GM12865 (cell line): ENCODE measurements at regions not wholly inside any gene's neighbourhood (a gene's known extent, or its start where the extent isn't known, plus 50 kb on each side); places are given as distances from the start of the nearest gene placed in this dataset.

Experiments used
- DNase-seq: peaks from one replicate; pipeline ENCODE4 v3.0.0; 2010; ENCODE audit warnings: low read depth
- H3K4me3 ChIP-seq: 2 replicates; pipeline ENCODE4 v1.5.1; 2011; ENCODE audit warnings: mild to moderate bottlenecking, low read depth, low read length, control low read depth
- TF ChIP-seq, protein P1 (sequence below): IDR thresholded peaks from 2 replicates; pipeline ENCODE4 v1.5.1; 2011; ENCODE audit warnings: low read length, control low read depth, low read depth, inconsistent platforms; ENCODE audit not compliant: insufficient read depth; ENCODE audit errors: missing control alignments

DNA sequence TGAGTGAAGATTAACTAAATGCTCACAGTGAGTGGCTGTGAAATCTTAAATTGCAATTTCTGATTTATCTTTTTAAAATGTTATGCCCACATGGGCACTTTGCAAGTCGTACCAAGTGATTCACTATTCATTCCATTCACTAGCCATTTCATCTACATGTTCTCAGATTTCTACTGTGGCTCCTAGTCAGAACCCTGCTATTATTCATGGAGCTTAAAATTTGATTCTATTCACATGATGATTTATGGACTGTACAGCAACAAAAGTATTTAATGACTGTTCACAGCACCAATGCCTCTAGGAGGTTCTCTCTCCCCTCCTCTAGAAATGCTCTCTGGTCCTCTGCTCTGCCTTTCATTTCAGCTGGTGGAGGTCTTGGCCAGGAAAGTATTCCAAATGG lies 133.5 kb upstream of the MAP3K7 start:
- TF ChIP-seq, protein P1, sequence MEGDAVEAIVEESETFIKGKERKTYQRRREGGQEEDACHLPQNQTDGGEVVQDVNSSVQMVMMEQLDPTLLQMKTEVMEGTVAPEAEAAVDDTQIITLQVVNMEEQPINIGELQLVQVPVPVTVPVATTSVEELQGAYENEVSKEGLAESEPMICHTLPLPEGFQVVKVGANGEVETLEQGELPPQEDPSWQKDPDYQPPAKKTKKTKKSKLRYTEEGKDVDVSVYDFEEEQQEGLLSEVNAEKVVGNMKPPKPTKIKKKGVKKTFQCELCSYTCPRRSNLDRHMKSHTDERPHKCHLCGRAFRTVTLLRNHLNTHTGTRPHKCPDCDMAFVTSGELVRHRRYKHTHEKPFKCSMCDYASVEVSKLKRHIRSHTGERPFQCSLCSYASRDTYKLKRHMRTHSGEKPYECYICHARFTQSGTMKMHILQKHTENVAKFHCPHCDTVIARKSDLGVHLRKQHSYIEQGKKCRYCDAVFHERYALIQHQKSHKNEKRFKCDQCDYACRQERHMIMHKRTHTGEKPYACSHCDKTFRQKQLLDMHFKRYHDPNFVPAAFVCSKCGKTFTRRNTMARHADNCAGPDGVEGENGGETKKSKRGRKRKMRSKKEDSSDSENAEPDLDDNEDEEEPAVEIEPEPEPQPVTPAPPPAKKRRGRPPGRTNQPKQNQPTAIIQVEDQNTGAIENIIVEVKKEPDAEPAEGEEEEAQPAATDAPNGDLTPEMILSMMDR = no peak
- DNase-seq = no peak
- H3K4me3 ChIP-seq = no peak overlapping the region

DNA sequence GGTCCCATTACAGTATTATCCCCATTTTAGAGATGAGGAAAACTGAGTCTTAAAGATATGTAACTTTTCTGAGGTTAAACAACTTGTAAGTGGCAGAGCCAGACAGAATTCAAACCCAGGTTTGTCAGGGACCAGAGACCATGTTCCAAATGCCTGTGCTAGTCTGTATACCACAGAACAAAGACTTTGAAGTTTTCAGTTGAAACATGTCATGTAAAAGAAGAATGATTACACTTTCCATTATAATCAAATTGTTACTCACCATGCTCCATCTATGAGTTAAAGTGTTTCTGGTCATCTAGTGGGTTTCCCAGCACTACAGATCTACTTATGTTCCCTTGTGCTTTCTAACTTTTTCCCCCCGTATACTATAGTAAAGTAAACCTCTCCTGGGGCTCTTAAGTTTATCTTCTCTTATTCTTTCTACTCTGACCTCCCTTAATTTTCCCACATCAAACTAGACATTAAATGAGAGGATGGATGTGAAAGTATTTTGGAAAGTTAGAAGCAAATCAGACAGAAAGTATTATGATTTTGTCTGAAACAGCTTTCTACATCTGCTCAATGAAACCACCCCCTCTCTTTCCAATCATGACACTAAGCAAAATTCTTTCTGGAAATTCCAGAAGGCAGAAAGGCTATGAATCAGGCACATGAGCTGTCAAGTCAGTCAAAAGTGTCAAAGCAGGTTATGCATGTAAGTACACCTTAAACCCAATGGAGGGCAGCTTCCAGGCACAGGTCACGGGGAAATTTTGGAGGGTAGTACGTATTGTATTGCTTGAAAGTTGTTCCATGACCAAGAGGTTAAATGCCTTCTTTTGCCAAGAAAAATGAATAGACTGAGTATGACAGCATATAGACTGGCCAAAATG lies 132.7 kb upstream of the MAP3K7 start:
- DNase-seq = no peak
- TF ChIP-seq, protein P1 = no peak
- H3K4me3 ChIP-seq = no peak overlapping the region

DNA sequence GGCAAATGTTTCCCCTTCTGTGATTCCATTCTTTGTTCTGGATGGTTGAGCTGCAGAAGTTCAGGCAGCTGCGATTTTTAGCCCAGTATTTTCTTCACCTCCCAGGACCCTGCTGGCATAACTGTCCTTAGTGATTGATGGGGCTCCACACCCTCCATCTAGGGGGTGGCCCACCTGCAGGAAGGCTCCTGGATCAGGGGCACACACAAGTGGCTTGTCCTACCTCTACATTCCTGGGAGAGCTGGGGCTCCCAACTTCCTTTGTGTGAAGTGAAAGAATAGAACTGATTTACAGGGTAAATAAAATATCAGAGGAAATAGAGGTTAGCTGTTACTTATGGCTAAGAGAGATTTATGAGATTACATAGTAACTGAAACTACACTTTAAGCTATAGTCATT lies 129.5 kb upstream of the MAP3K7 start:
- no peak overlapping the region for H3K4me3 ChIP-seq
- TF ChIP-seq, protein P1 = no peak
- DNase-seq = no peak

DNA sequence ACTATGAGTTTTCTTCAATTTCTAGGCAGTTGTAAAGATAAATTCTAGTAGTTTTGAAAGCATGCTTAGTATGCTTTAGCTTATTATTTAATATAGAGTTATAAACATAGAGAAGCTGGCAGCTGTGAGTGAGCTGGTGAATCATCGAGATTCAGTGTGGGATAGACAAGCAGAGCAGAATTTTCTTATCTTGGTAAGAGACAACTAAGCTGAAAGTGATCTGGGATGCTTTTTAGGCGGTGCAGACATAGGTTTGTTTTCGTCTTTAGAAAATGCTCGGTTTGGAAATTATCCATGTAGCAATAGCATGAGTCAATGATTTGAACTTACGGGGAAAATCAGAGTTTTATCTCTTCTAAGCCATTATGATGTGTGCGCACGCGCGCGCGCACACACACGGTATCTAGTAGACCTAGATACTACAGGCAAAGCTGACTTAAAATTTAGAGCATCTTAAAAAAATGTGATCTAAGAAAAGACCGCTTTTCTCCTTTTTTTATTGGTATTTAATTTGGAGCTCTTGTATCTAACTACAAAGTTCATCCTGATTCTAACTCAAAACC lies 128.3 kb upstream of the MAP3K7 start:
- TF ChIP-seq, protein P1 = no peak
- no peak for DNase-seq
- H3K4me3 ChIP-seq = no peak overlapping the region

DNA sequence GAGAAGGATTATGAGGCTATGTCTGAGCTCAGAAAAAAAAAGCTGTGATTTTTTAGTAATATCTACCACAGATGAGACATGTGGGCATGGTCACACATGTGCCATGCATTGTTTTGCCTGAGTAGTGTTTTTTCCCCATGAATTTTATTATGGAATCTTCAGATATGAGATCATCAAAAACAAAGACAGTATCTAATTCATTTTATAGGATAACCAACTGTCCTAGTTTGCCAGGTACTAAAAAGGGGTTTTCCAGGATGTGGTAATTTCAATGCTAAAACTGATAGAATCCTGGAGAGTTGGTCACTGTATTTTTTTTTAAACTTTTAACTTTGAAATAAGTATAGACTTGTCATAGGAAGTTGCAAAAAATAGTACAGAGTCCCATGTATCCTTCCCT lies 127.4 kb upstream of the MAP3K7 start:
- no peak for DNase-seq
- TF ChIP-seq, protein P1 = no peak
- H3K4me3 ChIP-seq = no peak overlapping the region

DNA sequence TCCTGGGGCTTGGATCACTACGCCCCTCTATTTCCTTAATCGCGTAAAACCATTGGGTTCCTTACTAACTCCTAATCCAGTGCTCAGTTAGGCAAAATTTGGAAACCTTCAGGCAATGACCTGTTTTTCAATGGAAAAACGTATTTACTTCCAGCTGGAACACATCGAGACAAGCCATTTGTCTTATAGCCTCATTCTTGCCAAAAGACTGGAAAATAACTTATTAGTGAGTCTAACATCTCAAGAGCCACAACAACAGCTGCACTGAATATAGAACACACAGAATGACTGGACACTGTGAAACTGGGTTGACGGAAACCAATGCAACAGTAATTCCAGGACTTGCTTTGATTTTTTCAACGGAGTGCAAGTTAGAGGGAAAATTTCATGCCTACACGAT lies 125.2 kb upstream of the MAP3K7 start:
- TF ChIP-seq, protein P1 = no peak

More for the DNA sequence above, 125.2 kb upstream of the MAP3K7 start:
- DNase-seq = no peak
- no peak overlapping the region for H3K4me3 ChIP-seq
